Vagina (tissue), 2 donors: ENCODE measurements at regions not wholly inside any gene's neighbourhood (a gene's known extent, or its start where the extent isn't known, plus 50 kb on each side); places are given as distances from the start of the nearest gene placed in this dataset.

Source experiments
- CTCF ChIP-seq, 3 experiments: fragments of 450-650 bp in 2 of 3; fragments of 200-600 bp in 1 of 3; sonication (generic) in 1 of 3; IDR thresholded peaks; one replicate each; pipeline ENCODE4 v1.5.1; 2017 to 2019; ENCODE audit warnings: antibody characterized with exemption in 3 of 3, mild to moderate bottlenecking in 2 of 3, moderate library complexity in 2 of 3
- POLR2A ChIP-seq, 2 donors: fragments of 450-650 bp; IDR thresholded peaks; one replicate each; pipeline ENCODE4 v1.6.1; 2017; ENCODE audit warnings: antibody characterized with exemption in 2 of 2, mild to moderate bottlenecking in 2 of 2, moderate library complexity in 2 of 2
- POLR2AphosphoS5 ChIP-seq, 2 donors: sonication (generic); formaldehyde crosslinking; IDR thresholded peaks; one replicate each; pipeline ENCODE4 v1.9.0; 2017; ENCODE audit warnings: antibody characterized with exemption in 2 of 2, mild to moderate bottlenecking in 2 of 2, low read depth in 1 of 2; ENCODE audit not compliant: insufficient read depth in 1 of 2

GRCh38 chr1:221011145-221011544, 131.9 kb downstream of the HLX start:
- TF ChIP-seq CTCF (IDR thresholded peaks at IDR 0.05) (no peak), POLR2AphosphoS5 (IDR thresholded peaks at IDR 0.05; ENCODE audit: insufficient read depth in 1 of 2, low read depth in 1 of 2) (no peak), POLR2A (IDR thresholded peaks at IDR 0.05) (no peak)
